Hepatocyte (in vitro differentiated cells): ENCODE measurements at regions not wholly inside any gene's neighbourhood (a gene's known extent, or its start where the extent isn't known, plus 50 kb on each side); places are given as distances from the start of the nearest gene placed in this dataset.

Experiments
- CTCF ChIP-seq: fragments of 200-600 bp; sonication (generic); IDR thresholded peaks from 2 replicates; pipeline ENCODE4 v1.5.1; 2016; ENCODE audit warnings: antibody characterized with exemption, mild to moderate bottlenecking; ENCODE audit not compliant: poor library complexity
- EZH2 ChIP-seq: fragments of 200-600 bp; sonication (generic); IDR thresholded peaks from 2 replicates; pipeline ENCODE4 v1.6.1; 2016; ENCODE audit warnings: antibody characterized with exemption, mild to moderate bottlenecking, borderline replicate concordance
- EZH2phosphoT487 ChIP-seq: fragments of 200-600 bp; sonication (generic); IDR thresholded peaks from one replicate; pipeline ENCODE4 v1.6.1; 2018; ENCODE audit warnings: antibody characterized with exemption, mild to moderate bottlenecking, low read depth, moderate library complexity; ENCODE audit not compliant: unreplicated experiment, severe bottlenecking

- TF ChIP-seq CTCF (no peak), EZH2 (no peak), EZH2phosphoT487 (no peak)
Measured at GRCh38 chr1:223016890-223017289, 126.2 kb downstream of the TLR5 start.
